Kidney (tissue), 13 donors: ENCODE measurements at regions not wholly inside any gene's neighbourhood (a gene's known extent, or its start where the extent isn't known, plus 50 kb on each side); places are given as distances from the start of the nearest gene placed in this dataset.
A peak's percentile ranks its signal among the peaks of the same experiment; 100 is the strongest.

Experiments used
- DNase-seq, 5 donors: peaks; one replicate each; pipeline ENCODE4 v3.0.0-alpha.2; 2013 to 2020
- FAIRE-seq: peaks from 2 replicates; lab custom pipeline; 2012; peaks lifted over from hg19 to GRCh38; lab: Jason Lieb, UNC
- H3K27ac ChIP-seq, 2 donors: one replicate each; pipeline ENCODE4 v1.7.0; 2013; ENCODE audit warnings: low read depth in 2 of 2, low read length in 2 of 2, inconsistent platforms in 1 of 2
- H3K27me3 ChIP-seq: one replicate; pipeline ENCODE4 v1.7.1; 2013; ENCODE audit warnings: low read length, inconsistent platforms; ENCODE audit not compliant: control insufficient read depth, insufficient read depth
- H3K36me3 ChIP-seq, 3 donors: one replicate each; pipeline versions ENCODE4 v1.7.0 to v1.7.1; 2013; ENCODE audit warnings: low read length in 3 of 3, control low read depth in 1 of 3, inconsistent platforms in 1 of 3; ENCODE audit not compliant: insufficient read depth in 3 of 3, control insufficient read depth in 2 of 3
- H3K4me1 ChIP-seq, 3 donors: one replicate each; pipeline versions ENCODE4 v1.7.0 to v1.7.1; 2013; ENCODE audit warnings: low read length in 3 of 3, inconsistent platforms in 1 of 3, low read depth in 1 of 3; ENCODE audit not compliant: control insufficient read depth in 2 of 3, insufficient read depth in 2 of 3
- H3K4me3 ChIP-seq, 3 donors: one replicate each; pipeline versions ENCODE4 v1.7.0 to v1.8.1; 2013; ENCODE audit warnings: low read length in 3 of 3, control low read depth in 1 of 3, inconsistent platforms in 1 of 3
- H3K9ac ChIP-seq, 3 donors: one replicate each; pipeline versions ENCODE4 v1.7.0 to v1.7.1; 2013; ENCODE audit warnings: low read length in 3 of 3, control low read depth in 1 of 3, inconsistent platforms in 1 of 3
- H3K9me3 ChIP-seq, 3 donors: one replicate each; pipeline versions ENCODE4 v1.7.0 to v1.7.1; 2013; ENCODE audit warnings: low read length in 3 of 3, control low read depth in 1 of 3, inconsistent platforms in 1 of 3; ENCODE audit not compliant: control insufficient read depth in 2 of 3, insufficient read depth in 1 of 3
- intact Hi-C: fragments of 100-400 bp; cut with DNase I; formaldehyde crosslinking; loops from one replicate; pipeline ENCODE4 v1.11.1; 2022
- TF ChIP-seq, protein P1 (sequence below): IDR thresholded peaks from 3 replicates; pipeline ENCODE4 v1.5.1; 2012; ENCODE audit warnings: mild to moderate bottlenecking, moderate library complexity, borderline replicate concordance; ENCODE audit not compliant: insufficient read depth; ENCODE audit errors: extremely low read depth
- donor health status: control.
- donor health status: control.
- donor health status: control.
- donor health status: control.
- donor health status: control.
- donor health status: DM: yes; HTN: yes; CAD: no.
- donor health status: Normal renal cell carcinoma (clear cell type).

DNA sequence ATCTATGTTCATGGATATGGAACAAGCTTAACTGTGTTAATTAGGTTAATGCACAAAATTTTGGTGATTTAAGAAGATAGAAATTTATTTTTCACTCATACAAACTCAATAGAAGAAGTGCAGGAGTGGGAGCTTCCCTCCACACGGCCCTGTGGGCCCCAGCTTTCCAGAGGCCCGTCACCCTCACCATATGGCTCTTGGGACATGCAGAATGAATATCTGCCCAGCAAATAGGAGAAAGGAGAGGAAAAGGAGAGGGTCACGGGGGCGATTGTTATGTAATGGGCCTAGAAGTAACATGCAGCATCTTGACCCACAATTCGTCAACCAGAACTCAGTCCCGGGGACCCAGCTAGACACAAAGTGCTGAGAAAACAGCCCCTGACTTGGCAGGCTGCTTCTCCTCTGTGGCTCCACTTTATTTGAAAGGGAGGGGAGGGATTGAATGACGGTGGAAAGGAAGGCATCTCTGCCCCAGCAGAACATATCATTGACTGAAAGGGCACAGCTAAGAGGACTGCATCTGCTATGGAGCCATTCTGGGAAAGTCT is 648.2 kb upstream of the ID2 start:
- Histone ChIP-seq H3K27ac (no peak overlapping the region), H3K36me3 (no peaks in the 10 kb centered on the region), H3K4me3 (no peak overlapping the region), H3K9ac (no peak overlapping the region), H3K4me1 (no peaks in the 10 kb centered on the region), H3K9me3 (no peaks in the 10 kb centered on the region), H3K27me3 (no peaks in the 10 kb centered on the region)
- FAIRE-seq (no peak), DNase-seq (peak in 2 of 5 donors; percentile 5 to 24)
- intact Hi-C loops, result no loop called here
- TF ChIP-seq, protein P1, sequence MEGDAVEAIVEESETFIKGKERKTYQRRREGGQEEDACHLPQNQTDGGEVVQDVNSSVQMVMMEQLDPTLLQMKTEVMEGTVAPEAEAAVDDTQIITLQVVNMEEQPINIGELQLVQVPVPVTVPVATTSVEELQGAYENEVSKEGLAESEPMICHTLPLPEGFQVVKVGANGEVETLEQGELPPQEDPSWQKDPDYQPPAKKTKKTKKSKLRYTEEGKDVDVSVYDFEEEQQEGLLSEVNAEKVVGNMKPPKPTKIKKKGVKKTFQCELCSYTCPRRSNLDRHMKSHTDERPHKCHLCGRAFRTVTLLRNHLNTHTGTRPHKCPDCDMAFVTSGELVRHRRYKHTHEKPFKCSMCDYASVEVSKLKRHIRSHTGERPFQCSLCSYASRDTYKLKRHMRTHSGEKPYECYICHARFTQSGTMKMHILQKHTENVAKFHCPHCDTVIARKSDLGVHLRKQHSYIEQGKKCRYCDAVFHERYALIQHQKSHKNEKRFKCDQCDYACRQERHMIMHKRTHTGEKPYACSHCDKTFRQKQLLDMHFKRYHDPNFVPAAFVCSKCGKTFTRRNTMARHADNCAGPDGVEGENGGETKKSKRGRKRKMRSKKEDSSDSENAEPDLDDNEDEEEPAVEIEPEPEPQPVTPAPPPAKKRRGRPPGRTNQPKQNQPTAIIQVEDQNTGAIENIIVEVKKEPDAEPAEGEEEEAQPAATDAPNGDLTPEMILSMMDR, result no peak

- TF ChIP-seq, protein P1, result no peak
- intact Hi-C loops, result no loop called here
- no peak for DNase-seq
- H3K36me3 ChIP-seq, result no peaks in the 10 kb centered on the region
- H3K27me3 ChIP-seq, result no peaks in the 10 kb centered on the region
- H3K4me3 ChIP-seq, result no peak overlapping the region
- FAIRE-seq, result no peak
- no peaks in the 10 kb centered on the region for H3K9me3 ChIP-seq
- no peak overlapping the region for H3K9ac ChIP-seq
- H3K4me1 ChIP-seq, result no peaks in the 10 kb centered on the region
- no peak overlapping the region for H3K27ac ChIP-seq
These were observed 645.5 kb upstream of the ID2 start for GRCh38 chr2:8036366-8036765.

DNA sequence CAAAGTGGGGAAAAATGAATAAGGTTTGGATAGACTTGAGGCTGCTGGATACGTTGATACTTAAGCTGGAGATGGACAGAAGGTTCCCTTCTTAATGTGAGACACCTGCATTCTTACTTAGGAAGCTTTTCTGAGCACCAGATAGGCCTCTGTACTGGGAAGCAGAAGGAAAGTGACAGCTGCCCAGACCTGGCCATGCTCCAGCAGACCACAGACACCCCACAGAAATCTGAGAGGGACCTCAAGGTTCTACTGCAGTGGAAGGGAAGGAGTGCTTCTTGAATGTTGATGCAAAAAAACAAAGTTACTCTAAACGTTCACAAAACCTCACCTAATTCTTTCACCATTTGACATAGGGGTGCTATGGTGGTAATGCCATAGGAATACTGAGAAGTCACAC is 642.1 kb upstream of the ID2 start:
- TF ChIP-seq, protein P1, result no peak
- H3K27me3 ChIP-seq, result no peaks in the 10 kb centered on the region
- H3K4me3 ChIP-seq, result no peak overlapping the region
- intact Hi-C loops, result no loop called here
- H3K9me3 ChIP-seq, result peaks cover 0 to 7% (median 5%) of the 10 kb centered on the region in 3 donors
- no peaks in the 10 kb centered on the region for H3K36me3 ChIP-seq
- no peak for DNase-seq
- no peaks in the 10 kb centered on the region for H3K4me1 ChIP-seq
- H3K9ac ChIP-seq, result no peak overlapping the region
- FAIRE-seq, result no peak
- no peak overlapping the region for H3K27ac ChIP-seq

GRCh38 chr2:8043295-8043694 is 638.6 kb upstream of the ID2 start:
- no peak overlapping the region for H3K9ac ChIP-seq

More at GRCh38 chr2:8043295-8043694, 638.6 kb upstream of the ID2 start:
- H3K4me3 ChIP-seq, result no peak overlapping the region
- intact Hi-C loops, result no loop called here
- H3K36me3 ChIP-seq, result no peaks in the 10 kb centered on the region
- H3K27me3 ChIP-seq, result no peaks in the 10 kb centered on the region
- DNase-seq (no peak), FAIRE-seq (no peak)
- no peak overlapping the region for H3K27ac ChIP-seq
- peaks cover 0 to 7% (median 5%) of the 10 kb centered on the region in 3 donors for H3K9me3 ChIP-seq
- TF ChIP-seq, protein P1, result no peak
- no peaks in the 10 kb centered on the region for H3K4me1 ChIP-seq
